Neutrophil (primary cell): ENCODE measurements at regions not wholly inside any gene's neighbourhood (a gene's known extent, or its start where the extent isn't known, plus 50 kb on each side); places are given as distances from the start of the nearest gene placed in this dataset.
A peak's percentile ranks its signal among the peaks of the same experiment; 100 is the strongest.

ENCODE experiments used
- H3K27ac ChIP-seq: fragments of 200-600 bp; sonication (generic); 2 replicates; pipeline ENCODE4 v1.5.1; 2016; ENCODE audit warnings: mild to moderate bottlenecking, moderate library complexity
- H3K27me3 ChIP-seq: fragments of 200-600 bp; sonication (generic); 2 replicates; pipeline ENCODE4 v1.6.0; 2016; ENCODE audit warnings: mild to moderate bottlenecking
- H3K36me3 ChIP-seq: fragments of 200-600 bp; sonication (generic); 2 replicates; pipeline ENCODE4 v1.5.1; 2017
- H3K4me1 ChIP-seq, 2 experiments: fragments of 200-600 bp in 1 of 2; sonication (generic) in 1 of 2; 1 replicate in 1 of 2; 2 replicates in 1 of 2; pipeline versions ENCODE4 v1.5.1 to v1.6.1; 2013 to 2016; ENCODE audit warnings: low read depth in 1 of 2, low read length in 1 of 2, mild to moderate bottlenecking in 1 of 2, moderate library complexity in 1 of 2; ENCODE audit not compliant: control insufficient read depth in 1 of 2, insufficient read depth in 1 of 2
- H3K4me3 ChIP-seq, 2 experiments: fragments of 200-600 bp in 1 of 2; sonication (generic) in 1 of 2; 1 replicate in 1 of 2; 2 replicates in 1 of 2; pipeline ENCODE4 v1.5.1; 2013 to 2016; ENCODE audit warnings: low read depth in 1 of 2, low read length in 1 of 2, mild to moderate bottlenecking in 1 of 2, moderate library complexity in 1 of 2
- H3K9me3 ChIP-seq: fragments of 200-600 bp; sonication (generic); 2 replicates; pipeline ENCODE4 v1.5.1; 2016
- CTCF ChIP-seq: fragments of 200-600 bp; sonication (generic); IDR thresholded peaks from 2 replicates; pipeline ENCODE4 v1.5.1; 2016; ENCODE audit warnings: antibody characterized with exemption

- peaks cover 14% of the 10 kb centered on the region in 2 experiments for H3K4me1 ChIP-seq
- H3K27ac ChIP-seq: no peak overlapping the region
- no peaks in the 10 kb centered on the region for H3K27me3 ChIP-seq
- no peaks in the 10 kb centered on the region for H3K9me3 ChIP-seq
- no peak overlapping the region for H3K4me3 ChIP-seq
- TF ChIP-seq CTCF: no peak
- H3K36me3 ChIP-seq: no peaks in the 10 kb centered on the region
Measured at GRCh38 chr7:106457678-106458077, 172.9 kb upstream of the NAMPT start.

GRCh38 chr7:106456329-106456728 lies 171.5 kb upstream of the NAMPT start:
- Histone ChIP-seq H3K27me3 (no peaks in the 10 kb centered on the region), H3K9me3 (no peaks in the 10 kb centered on the region), H3K4me3 (no peak overlapping the region), H3K27ac (no peak overlapping the region), H3K4me1 (peaks cover under 1% of the 10 kb centered on the region in 2 experiments), H3K36me3 (no peaks in the 10 kb centered on the region)
- TF ChIP-seq CTCF: no peak

- no peaks in the 10 kb centered on the region for H3K36me3 ChIP-seq
- no peak overlapping the region for H3K27ac ChIP-seq
- no peaks in the 10 kb centered on the region for H3K9me3 ChIP-seq
- no peaks in the 10 kb centered on the region for H3K27me3 ChIP-seq
- peaks cover 23 to 28% of the 10 kb centered on the region in 2 experiments for H3K4me1 ChIP-seq
- TF ChIP-seq CTCF: no peak
- no peak overlapping the region for H3K4me3 ChIP-seq
Measured at GRCh38 chr7:106452031-106452851, 167.5 kb upstream of the NAMPT start.

- H3K27me3 ChIP-seq: no peaks in the 10 kb centered on the region
- no peak overlapping the region for H3K4me3 ChIP-seq
- no peak for TF ChIP-seq CTCF
- H3K36me3 ChIP-seq: no peaks in the 10 kb centered on the region
- no peak overlapping the region for H3K27ac ChIP-seq
- H3K4me1 ChIP-seq: peaks cover 23 to 28% of the 10 kb centered on the region in 2 experiments
- H3K9me3 ChIP-seq: no peaks in the 10 kb centered on the region
Measured at GRCh38 chr7:106451171-106451570, 166.4 kb upstream of the NAMPT start.

GRCh38 chr7:106450716-106451115 lies 165.9 kb upstream of the NAMPT start:
- TF ChIP-seq CTCF: no peak
- Histone ChIP-seq H3K4me1 (peaks cover 23 to 28% of the 10 kb centered on the region in 2 experiments), H3K36me3 (no peaks in the 10 kb centered on the region), H3K9me3 (no peaks in the 10 kb centered on the region), H3K27ac (peak overlapping the region; percentile 88), H3K27me3 (no peaks in the 10 kb centered on the region), H3K4me3 (no peak overlapping the region)
